DOHH2 (cell line): ENCODE measurements at regions not wholly inside any gene's neighbourhood (a gene's known extent, or its start where the extent isn't known, plus 50 kb on each side); places are given as distances from the start of the nearest gene placed in this dataset.

ENCODE experiments used
- H3F3A ChIP-seq: fragments of 200-600 bp; sonication (generic), shearing (Covaris generic); 2 replicates; pipeline ENCODE4 v1.6.0; 2016; ENCODE audit warnings: antibody characterized with exemption, mild to moderate bottlenecking; ENCODE audit not compliant: control insufficient read depth, insufficient read depth
- H3K27ac ChIP-seq: fragments of 200-600 bp; sonication (generic); 2 replicates; pipeline ENCODE4 v1.5.1; 2014; ENCODE audit warnings: low read depth, mild to moderate bottlenecking, low read length, moderate library complexity
- H3K27me3 ChIP-seq: fragments of 200-600 bp; sonication (generic); 2 replicates; pipeline ENCODE4 v1.6.1; 2014; ENCODE audit warnings: mild to moderate bottlenecking, low read length, mixed read lengths; ENCODE audit not compliant: control insufficient read depth
- H3K36me3 ChIP-seq: fragments of 200-600 bp; sonication (generic); 2 replicates; pipeline ENCODE4 v1.6.1; 2014; ENCODE audit warnings: mild to moderate bottlenecking, low read length, moderate library complexity, mixed read lengths; ENCODE audit not compliant: control insufficient read depth
- H3K4me1 ChIP-seq: fragments of 200-600 bp; sonication (generic); 2 replicates; pipeline ENCODE4 v1.6.1; 2014; ENCODE audit warnings: mild to moderate bottlenecking, low read length, mixed read lengths; ENCODE audit not compliant: control insufficient read depth
- H3K4me2 ChIP-seq: fragments of 200-600 bp; sonication (generic); 2 replicates; pipeline ENCODE4 v1.6.0; 2014; ENCODE audit warnings: mild to moderate bottlenecking, low read length, moderate library complexity
- H3K4me3 ChIP-seq: fragments of 200-600 bp; sonication (generic); 2 replicates; pipeline ENCODE4 v1.5.1; 2014; ENCODE audit warnings: mild to moderate bottlenecking, low read length, mixed read lengths
- H3K79me2 ChIP-seq: fragments of 200-600 bp; sonication (generic); 2 replicates; pipeline ENCODE4 v1.6.1; 2014; ENCODE audit warnings: mild to moderate bottlenecking, low read length, mixed read lengths; ENCODE audit not compliant: control insufficient read depth
- H3K9me2 ChIP-seq: fragments of 200-600 bp; sonication (generic); replicated peaks from 2 replicates; pipeline ENCODE4 v1.6.1; 2014; ENCODE audit warnings: mild to moderate bottlenecking, low read length, mixed read lengths; ENCODE audit not compliant: control insufficient read depth
- H3K9me3 ChIP-seq: fragments of 200-600 bp; sonication (generic); 2 replicates; pipeline ENCODE4 v1.6.1; 2014; ENCODE audit warnings: antibody characterized with exemption, low read length, mixed read lengths; ENCODE audit not compliant: control insufficient read depth, insufficient read depth
- H4K20me1 ChIP-seq: fragments of 200-600 bp; sonication (generic); 2 replicates; pipeline ENCODE4 v1.6.0; 2014; ENCODE audit warnings: low read depth, mild to moderate bottlenecking, antibody characterized with exemption, low read length, moderate library complexity; ENCODE audit not compliant: control insufficient read depth, insufficient read depth
- CTCF ChIP-seq: fragments of 200-600 bp; sonication (generic); IDR thresholded peaks from one replicate; pipeline ENCODE4 v1.5.1; 2014; ENCODE audit warnings: antibody characterized with exemption, mild to moderate bottlenecking, low read depth, low read length; ENCODE audit not compliant: poor library complexity, severe bottlenecking
- EZH2phosphoT487 ChIP-seq: fragments of 200-600 bp; sonication (generic); IDR thresholded peaks from 2 replicates; pipeline ENCODE4 v1.6.1; 2017; ENCODE audit warnings: borderline replicate concordance, mild to moderate bottlenecking, antibody characterized with exemption, low read length, moderate library complexity, mixed read lengths

GRCh38 chr12:5251092-5251491, 180.8 kb upstream of the NTF3 start:
- Histone ChIP-seq H3K27me3 (0 out of 2 replicates have a peak, but pooled peaks cover 2% of the 10 kb centered on the region), H3K4me3 (no peak overlapping the region), H3K79me2 (no peaks in the 10 kb centered on the region), H4K20me1 (no peaks in the 10 kb centered on the region), H3K9me3 (no peaks in the 10 kb centered on the region), H3K27ac (no peak overlapping the region), H3K4me1 (no peaks in the 10 kb centered on the region), H3K4me2 (no peak overlapping the region), H3K36me3 (no peaks in the 10 kb centered on the region), H3F3A (no peaks in the 10 kb centered on the region), H3K9me2 (no peaks in the 10 kb centered on the region)
- TF ChIP-seq EZH2phosphoT487: no peak

DNA sequence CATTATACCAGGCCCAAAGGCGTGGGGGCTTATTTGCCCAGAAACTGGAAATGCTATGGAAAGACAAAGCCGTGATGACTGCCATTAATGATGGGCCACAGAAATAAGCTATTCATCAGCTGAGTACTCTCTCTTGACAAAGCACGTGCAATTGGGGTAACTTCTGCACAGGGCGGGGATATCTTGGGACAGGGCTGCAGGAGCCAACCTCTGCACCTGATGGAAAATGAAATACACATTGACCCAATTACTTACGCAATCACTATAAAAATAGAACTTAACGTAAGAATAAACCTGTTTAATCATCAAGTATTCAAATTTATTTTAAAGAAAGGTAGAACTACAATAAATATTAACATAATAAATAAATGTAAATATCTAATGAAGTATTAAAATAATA, 180.1 kb upstream of the NTF3 start:
- Histone ChIP-seq H3K27ac (no peak overlapping the region), H3K9me3 (no peaks in the 10 kb centered on the region), H4K20me1 (no peaks in the 10 kb centered on the region), H3K27me3 (0 out of 2 replicates have a peak, but pooled peaks cover 2% of the 10 kb centered on the region), H3K9me2 (no peaks in the 10 kb centered on the region), H3K4me3 (no peak overlapping the region), H3K4me1 (no peaks in the 10 kb centered on the region), H3F3A (no peaks in the 10 kb centered on the region), H3K36me3 (no peaks in the 10 kb centered on the region), H3K79me2 (no peaks in the 10 kb centered on the region), H3K4me2 (no peak overlapping the region)
- TF ChIP-seq CTCF (no peak), EZH2phosphoT487 (no peak)

DNA sequence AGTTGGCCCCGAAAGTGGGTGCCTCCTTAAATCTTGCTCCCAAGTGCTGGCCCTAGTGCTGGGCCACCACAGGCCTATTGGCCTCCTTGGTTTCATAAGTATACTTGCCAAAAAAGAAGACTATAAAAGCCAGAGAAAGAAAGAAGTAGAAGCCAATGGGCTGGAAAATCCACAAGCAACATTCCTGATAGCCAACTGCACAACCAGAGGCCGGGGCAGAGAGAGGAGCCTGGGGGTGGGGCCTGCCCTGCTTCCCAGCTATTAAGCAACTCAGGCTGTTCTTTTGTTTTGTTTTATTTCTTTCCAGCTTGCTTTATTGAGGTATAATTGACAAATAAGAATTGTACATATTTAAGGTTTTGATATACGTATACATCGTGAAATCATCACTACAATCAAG, 177.2 kb upstream of the NTF3 start:
- H3F3A ChIP-seq: no peaks in the 10 kb centered on the region
- no peaks in the 10 kb centered on the region for H3K4me1 ChIP-seq
- no peak overlapping the region for H3K4me3 ChIP-seq
- no peak overlapping the region for H3K4me2 ChIP-seq
- TF ChIP-seq CTCF (no peak), EZH2phosphoT487 (no peak)
- no peaks in the 10 kb centered on the region for H3K9me3 ChIP-seq
- H3K27me3 ChIP-seq: peaks cover 10% of the 10 kb centered on the region
- no peaks in the 10 kb centered on the region for H3K36me3 ChIP-seq
- H3K79me2 ChIP-seq: no peaks in the 10 kb centered on the region
- H3K27ac ChIP-seq: no peak overlapping the region
- H4K20me1 ChIP-seq: no peaks in the 10 kb centered on the region
- no peaks in the 10 kb centered on the region for H3K9me2 ChIP-seq

DNA sequence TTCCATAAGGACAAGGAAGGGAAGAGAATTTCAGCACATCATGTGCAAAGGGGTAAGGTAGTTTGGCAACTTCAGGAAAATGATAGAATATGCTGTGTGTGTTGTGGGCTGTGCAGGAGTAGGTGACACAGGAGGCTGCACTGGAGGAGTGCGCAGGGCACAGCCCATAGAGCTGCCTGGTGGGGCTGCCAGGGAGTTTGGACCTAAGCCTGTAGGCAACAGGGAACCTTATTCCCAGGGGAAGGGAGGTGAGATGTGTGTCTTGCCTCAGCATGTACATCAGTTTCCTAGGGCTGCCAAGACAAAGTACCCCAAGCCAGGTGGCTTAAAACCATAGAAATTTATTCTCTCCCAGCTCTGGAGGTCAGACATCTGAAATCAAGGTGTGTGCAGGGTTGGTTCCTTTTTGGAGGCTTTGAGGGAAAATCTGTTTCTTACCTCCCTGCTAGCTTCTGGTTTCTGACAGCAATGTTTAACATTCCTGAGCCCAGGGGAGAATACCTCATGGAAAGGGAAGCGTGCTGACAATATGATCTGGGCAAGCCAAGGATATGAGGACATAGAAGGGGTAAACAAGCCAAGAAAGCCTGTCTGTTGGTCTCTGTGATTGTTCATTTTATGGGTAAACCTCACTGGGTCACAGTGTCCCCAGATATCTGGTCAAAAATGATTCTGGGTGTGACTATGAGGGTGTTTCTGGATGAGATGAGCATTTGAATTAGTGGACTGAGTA, 174.0 kb upstream of the NTF3 start:
- no peak overlapping the region for H3K4me3 ChIP-seq
- peaks cover 13% of the 10 kb centered on the region for H3K27me3 ChIP-seq
- no peaks in the 10 kb centered on the region for H3K9me2 ChIP-seq
- H3K4me1 ChIP-seq: no peaks in the 10 kb centered on the region
- H3K4me2 ChIP-seq: no peak overlapping the region
- no peaks in the 10 kb centered on the region for H3K36me3 ChIP-seq
- no peaks in the 10 kb centered on the region for H3F3A ChIP-seq
- no peaks in the 10 kb centered on the region for H3K79me2 ChIP-seq
- no peaks in the 10 kb centered on the region for H3K9me3 ChIP-seq
- H3K27ac ChIP-seq: no peak overlapping the region
- no peaks in the 10 kb centered on the region for H4K20me1 ChIP-seq
- TF ChIP-seq EZH2phosphoT487 (no peak), CTCF (no peak)
